Memory B cell (primary cell): ENCODE measurements at regions not wholly inside any gene's neighbourhood (a gene's known extent, or its start where the extent isn't known, plus 50 kb on each side); places are given as distances from the start of the nearest gene placed in this dataset.

ENCODE experiments used
- ATAC-seq: fragments of 150-1000 bp; cut with Tn5 transposase; 2 replicates; pipeline ENCODE4 v1.10.0; 2021; ENCODE audit warnings: low read depth, mild to moderate bottlenecking, moderate library complexity
- DNase-seq, 2 donors: peaks; one replicate each; pipeline ENCODE4 v3.0.0; 2022; ENCODE audit warnings: low spot score in 2 of 2
- H3K27ac Mint-ChIP-seq: one replicate; pipeline ENCODE4 v1.8.0; 2022; ENCODE audit warnings: mild to moderate bottlenecking, moderate library complexity, mixed read lengths
- H3K27me3 Mint-ChIP-seq: one replicate; pipeline ENCODE4 v1.8.0; 2022; ENCODE audit warnings: mixed read lengths
- H3K36me3 Mint-ChIP-seq: one replicate; pipeline ENCODE4 v1.8.0; 2022; ENCODE audit warnings: mild to moderate bottlenecking, mixed read lengths
- H3K4me1 Mint-ChIP-seq: one replicate; pipeline ENCODE4 v1.8.0; 2022; ENCODE audit warnings: mixed read lengths
- H3K4me3 Mint-ChIP-seq: one replicate; pipeline ENCODE4 v1.8.0; 2022; ENCODE audit warnings: mild to moderate bottlenecking, moderate library complexity, mixed read lengths
- H3K9me3 Mint-ChIP-seq: one replicate; pipeline ENCODE4 v1.8.0; 2022; ENCODE audit warnings: mixed read lengths

- H3K4me3 Mint-ChIP-seq, result no peak overlapping the region
- no peaks in the 10 kb centered on the region for H3K9me3 Mint-ChIP-seq
- peak overlapping the region; percentile 5 for H3K27ac Mint-ChIP-seq
- H3K4me1 Mint-ChIP-seq, result peaks cover 54% of the 10 kb centered on the region
- DNase-seq, result no peak
- H3K36me3 Mint-ChIP-seq, result no peaks in the 10 kb centered on the region
- no peaks in the 10 kb centered on the region for H3K27me3 Mint-ChIP-seq
- ATAC-seq, result no peak
Measured at GRCh38 chr2:30331869-30332268, 100.5 kb downstream of the LBH start.

DNA sequence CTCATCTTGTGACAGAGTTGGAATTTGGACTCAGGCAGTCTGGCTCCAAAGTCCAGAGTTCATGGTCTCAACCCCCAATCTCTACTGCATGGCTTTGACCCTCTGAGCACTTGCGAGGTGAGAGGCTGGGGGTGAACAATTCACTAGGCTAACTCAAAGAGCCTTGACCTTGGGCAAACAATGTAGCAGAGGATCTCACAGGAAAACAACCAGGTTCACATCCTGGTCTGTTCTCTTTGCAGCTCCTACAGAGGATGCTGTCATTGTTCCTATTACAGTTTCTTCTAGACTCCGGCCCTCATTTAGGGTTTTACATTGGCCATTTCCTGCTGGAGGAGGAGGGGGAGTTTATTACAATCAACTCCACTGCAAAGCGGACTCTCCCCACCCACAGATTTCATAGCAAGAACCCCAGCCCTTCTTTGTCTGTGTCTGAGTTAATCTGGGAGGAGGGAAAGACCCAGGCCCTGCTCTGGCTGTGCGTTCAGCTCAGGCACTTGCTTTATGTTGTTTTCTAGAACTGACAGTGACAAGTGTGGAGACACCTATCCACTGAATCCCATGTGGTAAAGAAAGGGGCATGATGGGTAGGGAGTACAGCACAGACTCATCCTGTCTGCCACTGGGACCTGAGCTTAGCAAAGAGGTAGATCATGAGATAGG lies 101.6 kb downstream of the LBH start:
- Mint-ChIP-seq H3K9me3 (no peaks in the 10 kb centered on the region), H3K27ac (no peak overlapping the region), H3K4me3 (no peak overlapping the region), H3K4me1 (peaks cover 64% of the 10 kb centered on the region), H3K27me3 (no peaks in the 10 kb centered on the region), H3K36me3 (no peaks in the 10 kb centered on the region)
- DNase-seq (no peak), ATAC-seq (no peak)

DNA sequence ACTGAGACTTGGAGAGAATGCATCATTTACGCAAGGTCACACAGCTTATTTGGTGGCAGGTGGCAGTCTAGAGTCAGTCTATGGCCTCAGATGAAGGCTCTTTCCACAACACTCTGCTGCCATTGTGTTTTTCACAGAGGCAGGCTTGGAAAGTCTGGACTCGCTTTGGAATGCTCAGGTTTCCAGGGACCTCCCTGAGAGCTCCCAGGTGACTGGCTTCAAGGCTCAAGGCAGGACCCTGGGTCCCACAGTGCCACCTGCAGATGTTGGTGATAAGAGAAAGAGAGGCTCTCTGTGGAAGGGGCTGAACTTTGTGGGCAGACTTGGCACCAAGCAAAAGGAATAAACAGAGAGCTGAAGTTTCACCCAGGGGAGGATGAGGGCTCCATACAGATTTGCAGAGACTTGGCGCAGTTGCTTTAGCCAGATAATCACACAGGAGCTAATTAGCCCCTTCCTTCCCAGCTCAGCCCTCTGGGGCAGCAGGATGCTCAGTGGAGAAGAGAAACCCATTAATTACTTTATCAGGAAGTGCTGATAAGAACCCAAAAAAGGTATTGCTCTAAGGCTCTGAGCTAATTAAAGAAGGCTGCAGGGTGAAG lies 103.5 kb downstream of the LBH start:
- peak overlapping the region; percentile 93 for H3K27ac Mint-ChIP-seq
- H3K36me3 Mint-ChIP-seq, result no peaks in the 10 kb centered on the region
- peak overlapping the region; percentile 47 for H3K4me3 Mint-ChIP-seq
- DNase-seq, result no peak
- no peaks in the 10 kb centered on the region for H3K9me3 Mint-ChIP-seq
- peak; percentile 20 for ATAC-seq
- H3K27me3 Mint-ChIP-seq, result no peaks in the 10 kb centered on the region
- H3K4me1 Mint-ChIP-seq, result peaks cover 80% of the 10 kb centered on the region

DNA sequence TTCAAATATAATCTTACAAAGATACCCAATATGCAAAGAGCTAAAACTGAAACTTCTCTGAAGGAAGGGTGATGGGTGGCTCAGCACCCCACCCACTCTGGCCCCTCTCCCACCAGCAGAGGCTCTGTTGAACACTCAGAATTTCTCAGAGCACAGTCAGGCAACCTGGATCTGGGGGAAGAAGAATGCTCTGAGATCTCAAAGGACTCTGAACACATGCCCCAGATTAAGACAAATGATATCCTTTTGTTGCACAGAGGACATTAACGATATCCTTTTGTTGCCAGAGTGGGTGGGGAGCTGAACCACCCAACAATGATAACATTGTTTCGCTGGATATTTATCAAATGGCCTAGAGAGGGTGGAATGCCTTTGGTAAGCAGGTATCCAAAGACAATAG lies 104.8 kb downstream of the LBH start:
- H3K36me3 Mint-ChIP-seq, result no peaks in the 10 kb centered on the region

GRCh38 chr2:30336978-30337841 lies 105.9 kb downstream of the LBH start:
- peak; percentile 91 for ATAC-seq
- DNase-seq, result peak; percentile 38 to 40
- peak overlapping the region; percentile 83 for H3K4me3 Mint-ChIP-seq
- peaks cover 75% of the 10 kb centered on the region for H3K4me1 Mint-ChIP-seq
- peak overlapping the region; percentile 93 for H3K27ac Mint-ChIP-seq
- H3K9me3 Mint-ChIP-seq, result peaks cover 6% of the 10 kb centered on the region
- H3K27me3 Mint-ChIP-seq, result no peaks in the 10 kb centered on the region
- H3K36me3 Mint-ChIP-seq, result peaks cover 6% of the 10 kb centered on the region

More for the DNA sequence above, 104.8 kb downstream of the LBH start:
- no peak for DNase-seq
- H3K27me3 Mint-ChIP-seq, result no peaks in the 10 kb centered on the region
- peak overlapping the region; percentile 83 for H3K4me3 Mint-ChIP-seq
- H3K9me3 Mint-ChIP-seq, result no peaks in the 10 kb centered on the region
- peak overlapping the region; percentile 93 for H3K27ac Mint-ChIP-seq
- ATAC-seq, result no peak
- peaks cover 79% of the 10 kb centered on the region for H3K4me1 Mint-ChIP-seq

DNA sequence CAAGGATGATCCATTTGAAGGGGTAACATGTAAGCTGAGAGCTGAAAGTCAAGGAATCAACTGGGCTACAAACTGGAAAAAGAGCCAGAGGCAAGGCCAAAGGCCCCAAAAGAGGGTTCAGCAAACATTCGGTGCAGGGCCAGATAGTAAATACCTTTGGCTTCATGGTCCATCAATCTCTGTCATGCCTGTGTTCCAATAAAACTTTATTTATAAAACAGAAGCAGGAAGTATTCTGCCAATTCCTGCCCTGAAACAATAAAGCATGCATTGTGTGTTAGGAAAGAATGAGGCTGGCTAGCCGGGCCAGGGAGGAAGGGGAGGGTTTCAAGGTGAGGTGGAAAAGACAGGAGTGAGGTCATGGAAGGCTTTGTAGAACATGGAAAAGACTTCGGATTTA lies 107.1 kb downstream of the LBH start:
- Mint-ChIP-seq H3K27ac (peak overlapping the region; percentile 93), H3K9me3 (peaks cover 10% of the 10 kb centered on the region), H3K4me1 (peaks cover 70% of the 10 kb centered on the region), H3K27me3 (no peaks in the 10 kb centered on the region), H3K4me3 (no peak overlapping the region), H3K36me3 (peaks cover 10% of the 10 kb centered on the region)
- ATAC-seq, result no peak
- no peak for DNase-seq

GRCh38 chr2:30339071-30339470 lies 107.7 kb downstream of the LBH start:
- Mint-ChIP-seq H3K27ac (peak overlapping the region; percentile 93), H3K27me3 (no peaks in the 10 kb centered on the region), H3K36me3 (peaks cover 10% of the 10 kb centered on the region), H3K4me3 (no peak overlapping the region), H3K9me3 (peaks cover 10% of the 10 kb centered on the region), H3K4me1 (peaks cover 64% of the 10 kb centered on the region)
- DNase-seq, result no peak
- no peak for ATAC-seq

GRCh38 chr2:30341500-30342267 lies 105.4 kb upstream of the LCLAT1 start:
- peaks cover 10% of the 10 kb centered on the region for H3K36me3 Mint-ChIP-seq
- H3K4me1 Mint-ChIP-seq, result peaks cover 40% of the 10 kb centered on the region
- peaks cover 10% of the 10 kb centered on the region for H3K9me3 Mint-ChIP-seq
- no peak overlapping the region for H3K27ac Mint-ChIP-seq
- ATAC-seq (no peak), DNase-seq (no peak)
- H3K27me3 Mint-ChIP-seq, result no peaks in the 10 kb centered on the region
- H3K4me3 Mint-ChIP-seq, result no peak overlapping the region

DNA sequence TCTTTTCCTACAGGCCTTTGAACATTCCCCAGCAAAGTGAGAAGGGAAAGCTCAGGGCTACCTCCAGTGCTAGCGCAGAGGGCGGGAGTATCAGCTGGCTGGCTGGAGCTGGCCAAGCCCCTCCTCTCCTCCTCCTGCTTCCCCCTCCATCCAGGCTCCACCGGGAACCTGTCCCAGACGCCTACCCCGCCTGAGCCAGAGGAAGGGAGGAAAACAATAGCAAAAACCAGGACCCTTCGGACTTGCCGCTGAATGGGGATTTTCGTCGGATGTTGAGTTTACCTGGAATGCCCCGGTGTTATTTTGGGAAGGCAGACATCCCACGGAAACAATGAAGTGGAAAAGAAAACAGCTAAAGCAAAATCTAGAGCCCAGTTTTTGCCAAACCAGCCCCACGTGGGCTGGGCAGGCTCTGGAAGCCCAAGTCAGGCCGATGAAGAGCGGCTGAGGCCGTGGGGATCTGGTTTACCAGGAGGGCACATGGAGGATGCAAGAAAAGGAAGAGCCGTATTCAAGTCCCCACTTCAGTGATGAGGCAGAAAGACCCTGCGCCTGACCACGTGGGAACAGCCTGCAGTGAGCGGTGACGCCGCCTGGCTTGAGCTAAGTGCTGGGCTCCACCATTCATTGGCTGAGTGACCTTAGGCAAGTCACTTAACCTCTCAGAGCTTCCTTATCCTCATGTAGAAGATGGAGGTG lies 100.4 kb upstream of the LCLAT1 start:
- no peak for ATAC-seq
- Mint-ChIP-seq H3K27ac (no peak overlapping the region), H3K27me3 (no peaks in the 10 kb centered on the region), H3K4me1 (peaks cover 10% of the 10 kb centered on the region), H3K9me3 (peaks cover 8% of the 10 kb centered on the region), H3K36me3 (peaks cover 7% of the 10 kb centered on the region), H3K4me3 (no peak overlapping the region)
- DNase-seq, result no peak

DNA sequence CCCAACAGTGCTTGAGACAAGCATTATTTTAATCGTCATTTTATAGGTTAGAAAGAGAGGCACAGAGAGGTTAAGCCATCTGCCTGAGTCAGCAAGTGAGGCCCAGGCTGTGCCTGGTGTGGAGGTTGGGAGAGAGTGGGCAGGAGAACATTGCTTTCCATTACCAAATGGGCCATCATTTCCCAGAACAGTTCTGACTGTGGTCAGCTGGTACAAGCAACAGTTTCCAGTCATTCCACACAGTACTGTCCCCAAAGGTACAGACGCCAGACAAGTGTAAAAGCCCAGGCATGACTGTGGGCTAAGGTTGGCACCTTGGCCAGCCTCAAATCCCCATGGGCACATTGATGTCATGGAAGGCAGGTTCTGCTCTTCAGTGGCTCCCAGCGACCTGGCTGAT lies 98.2 kb upstream of the LCLAT1 start:
- H3K4me3 Mint-ChIP-seq, result no peak overlapping the region
- no peak overlapping the region for H3K27ac Mint-ChIP-seq
- H3K27me3 Mint-ChIP-seq, result no peaks in the 10 kb centered on the region
- DNase-seq (no peak), ATAC-seq (no peak)
- H3K4me1 Mint-ChIP-seq, result peaks cover 11% of the 10 kb centered on the region
- no peaks in the 10 kb centered on the region for H3K9me3 Mint-ChIP-seq
- H3K36me3 Mint-ChIP-seq, result no peaks in the 10 kb centered on the region

GRCh38 chr2:30349691-30350090 lies 97.4 kb upstream of the LCLAT1 start:
- Mint-ChIP-seq H3K36me3 (no peaks in the 10 kb centered on the region), H3K4me3 (no peak overlapping the region), H3K9me3 (no peaks in the 10 kb centered on the region), H3K27ac (no peak overlapping the region), H3K4me1 (peaks cover 11% of the 10 kb centered on the region), H3K27me3 (no peaks in the 10 kb centered on the region)
- DNase-seq, result no peak
- ATAC-seq, result no peak

DNA sequence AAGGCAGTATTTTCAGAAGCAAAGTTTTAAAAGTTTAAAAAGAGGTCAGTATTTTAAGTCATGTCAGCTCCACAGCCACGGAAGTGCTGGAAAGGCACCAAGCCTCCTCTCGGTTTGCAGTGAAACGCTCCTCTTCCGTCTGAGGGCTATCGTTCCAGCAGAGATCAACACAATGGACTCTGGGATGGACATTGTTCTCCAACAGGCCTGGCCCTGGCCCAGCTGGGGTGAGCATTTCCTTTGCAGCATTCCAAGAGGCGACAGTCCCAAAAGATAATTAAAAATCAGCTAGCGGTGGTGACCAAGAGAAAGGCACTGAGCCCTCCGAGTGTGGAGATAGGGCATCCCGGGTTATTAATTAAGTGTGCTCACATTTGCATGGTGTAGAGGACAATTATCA lies 95.9 kb upstream of the LCLAT1 start:
- DNase-seq (no peak), ATAC-seq (no peak)
- H3K4me3 Mint-ChIP-seq, result no peak overlapping the region
- no peaks in the 10 kb centered on the region for H3K36me3 Mint-ChIP-seq
- H3K4me1 Mint-ChIP-seq, result peaks cover 11% of the 10 kb centered on the region
- no peaks in the 10 kb centered on the region for H3K27me3 Mint-ChIP-seq
- H3K9me3 Mint-ChIP-seq, result no peaks in the 10 kb centered on the region
- H3K27ac Mint-ChIP-seq, result no peak overlapping the region

- Mint-ChIP-seq H3K27ac (no peak overlapping the region), H3K36me3 (no peaks in the 10 kb centered on the region)
- no peak for ATAC-seq
Measured at GRCh38 chr2:30351949-30352348, 95.1 kb upstream of the LCLAT1 start.

More at GRCh38 chr2:30351949-30352348, 95.1 kb upstream of the LCLAT1 start:
- Mint-ChIP-seq H3K4me1 (peaks cover 11% of the 10 kb centered on the region), H3K27me3 (no peaks in the 10 kb centered on the region), H3K9me3 (no peaks in the 10 kb centered on the region), H3K4me3 (no peak overlapping the region)
- no peak for DNase-seq
